Neural crest cell (in vitro differentiated cells): ENCODE measurements at regions not wholly inside any gene's neighbourhood (a gene's known extent, or its start where the extent isn't known, plus 50 kb on each side); places are given as distances from the start of the nearest gene placed in this dataset.
A peak's percentile ranks its signal among the peaks of the same experiment; 100 is the strongest.

Experiments used
- DNase-seq: peaks from one replicate; pipeline ENCODE4 v3.0.0; 2021; ENCODE audit warnings: low read depth, mixed read lengths, low spot score
- H3K27ac Mint-ChIP-seq: one replicate; pipeline ENCODE4 v1.8.0; 2021; ENCODE audit warnings: mild to moderate bottlenecking, mixed read lengths; ENCODE audit not compliant: unreplicated experiment
- H3K27me3 Mint-ChIP-seq: 2 replicates; pipeline ENCODE4 v1.8.0; 2021; ENCODE audit warnings: low read depth, mild to moderate bottlenecking, mixed read lengths
- H3K36me3 Mint-ChIP-seq: 2 replicates; pipeline ENCODE4 v1.8.0; 2021; ENCODE audit warnings: low read depth, mild to moderate bottlenecking, mixed read lengths
- H3K4me1 Mint-ChIP-seq: 2 replicates; pipeline ENCODE4 v1.8.0; 2021; ENCODE audit warnings: mixed read lengths
- H3K4me3 Mint-ChIP-seq: one replicate; pipeline ENCODE4 v1.8.0; 2021; ENCODE audit warnings: mild to moderate bottlenecking, mixed read lengths
- H3K9me3 Mint-ChIP-seq: 2 replicates; pipeline ENCODE4 v1.8.0; 2021; ENCODE audit warnings: mixed read lengths
- TF ChIP-seq, protein P1 (sequence below): fragments of 200-600 bp; sonication (generic); conservative IDR thresholded peaks from 2 replicates; pipeline ENCODE4 v1.5.0; 2021; ENCODE audit warnings: antibody characterized with exemption, mild to moderate bottlenecking

DNA sequence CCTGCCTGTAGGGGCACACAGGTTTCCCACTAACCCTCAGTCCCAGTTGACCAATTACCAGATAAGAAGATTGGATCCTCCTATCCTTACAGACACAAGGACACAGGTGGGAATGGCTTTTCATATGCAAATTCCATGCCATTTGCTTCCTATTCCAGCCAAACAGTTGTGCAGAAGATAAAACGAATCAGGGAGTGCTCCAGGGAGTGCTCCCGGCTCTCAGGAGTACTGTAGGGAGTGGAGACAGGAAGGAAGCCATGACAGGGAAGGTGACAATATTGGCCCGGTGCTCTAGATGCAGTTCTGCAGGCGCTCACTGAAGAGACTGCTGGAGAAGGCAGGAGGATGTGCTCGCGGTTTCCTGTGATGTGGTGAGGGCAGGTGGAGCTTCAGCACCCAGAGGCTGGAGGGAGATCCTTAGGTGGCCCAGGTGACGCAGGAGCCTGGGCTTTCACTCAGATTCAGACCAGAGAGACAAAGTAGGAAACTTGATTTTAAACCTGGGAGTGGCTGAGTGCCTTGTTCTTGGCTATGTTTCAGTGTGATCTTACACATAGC lies 260.0 kb downstream of the AUH start:
- H3K4me1 Mint-ChIP-seq: peaks cover 13% of the 10 kb centered on the region
- no peak overlapping the region for H3K27ac Mint-ChIP-seq
- TF ChIP-seq, protein P1, sequence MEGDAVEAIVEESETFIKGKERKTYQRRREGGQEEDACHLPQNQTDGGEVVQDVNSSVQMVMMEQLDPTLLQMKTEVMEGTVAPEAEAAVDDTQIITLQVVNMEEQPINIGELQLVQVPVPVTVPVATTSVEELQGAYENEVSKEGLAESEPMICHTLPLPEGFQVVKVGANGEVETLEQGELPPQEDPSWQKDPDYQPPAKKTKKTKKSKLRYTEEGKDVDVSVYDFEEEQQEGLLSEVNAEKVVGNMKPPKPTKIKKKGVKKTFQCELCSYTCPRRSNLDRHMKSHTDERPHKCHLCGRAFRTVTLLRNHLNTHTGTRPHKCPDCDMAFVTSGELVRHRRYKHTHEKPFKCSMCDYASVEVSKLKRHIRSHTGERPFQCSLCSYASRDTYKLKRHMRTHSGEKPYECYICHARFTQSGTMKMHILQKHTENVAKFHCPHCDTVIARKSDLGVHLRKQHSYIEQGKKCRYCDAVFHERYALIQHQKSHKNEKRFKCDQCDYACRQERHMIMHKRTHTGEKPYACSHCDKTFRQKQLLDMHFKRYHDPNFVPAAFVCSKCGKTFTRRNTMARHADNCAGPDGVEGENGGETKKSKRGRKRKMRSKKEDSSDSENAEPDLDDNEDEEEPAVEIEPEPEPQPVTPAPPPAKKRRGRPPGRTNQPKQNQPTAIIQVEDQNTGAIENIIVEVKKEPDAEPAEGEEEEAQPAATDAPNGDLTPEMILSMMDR: no peak
- no peaks in the 10 kb centered on the region for H3K27me3 Mint-ChIP-seq
- H3K4me3 Mint-ChIP-seq: no peak overlapping the region
- H3K9me3 Mint-ChIP-seq: no peaks in the 10 kb centered on the region
- no peaks in the 10 kb centered on the region for H3K36me3 Mint-ChIP-seq
- DNase-seq: no peak

DNA sequence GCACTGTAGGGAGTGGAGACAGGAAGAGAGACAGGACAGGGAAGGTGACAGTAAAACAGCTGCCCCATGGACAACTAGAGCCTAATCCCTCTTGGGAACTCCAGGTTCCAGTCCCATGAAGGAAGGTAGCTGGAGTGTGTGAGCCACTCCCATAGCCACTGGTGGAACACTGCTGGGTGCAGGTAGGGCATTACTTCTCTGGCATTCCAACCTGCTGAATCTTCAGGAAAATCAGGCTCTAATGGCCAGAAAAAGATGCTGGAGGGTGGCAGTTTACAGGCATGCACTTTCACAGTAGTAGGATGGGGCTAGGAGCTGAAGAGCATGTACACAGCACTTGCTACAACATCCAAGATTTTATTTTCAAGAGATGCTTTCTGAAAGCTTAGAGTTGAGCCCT lies 259.4 kb downstream of the AUH start:
- Mint-ChIP-seq H3K4me1 (peaks cover 13% of the 10 kb centered on the region), H3K9me3 (no peaks in the 10 kb centered on the region), H3K4me3 (no peak overlapping the region), H3K36me3 (no peaks in the 10 kb centered on the region), H3K27me3 (no peaks in the 10 kb centered on the region), H3K27ac (no peak overlapping the region)
- DNase-seq: no peak
- TF ChIP-seq, protein P1: no peak

DNA sequence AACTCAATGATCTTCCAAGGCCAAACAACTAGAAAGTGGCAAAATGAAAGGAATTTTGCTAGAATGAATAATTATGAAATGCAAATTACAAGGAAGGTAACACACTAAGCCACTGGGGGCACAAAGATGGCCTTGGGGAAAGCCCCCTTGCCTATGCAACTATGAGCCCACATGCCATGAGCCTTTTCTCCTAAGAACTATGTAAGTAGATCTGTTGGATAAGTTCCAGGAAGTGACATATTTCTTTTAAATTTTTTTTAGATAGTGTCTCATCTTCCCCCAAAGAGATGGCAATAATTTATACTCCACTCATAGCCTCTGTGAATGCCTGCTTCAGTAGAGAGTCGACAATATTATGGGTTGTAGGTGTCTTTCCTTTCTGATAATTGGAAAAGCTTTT lies 257.8 kb downstream of the AUH start:
- DNase-seq: no peak
- H3K27me3 Mint-ChIP-seq: no peaks in the 10 kb centered on the region
- H3K36me3 Mint-ChIP-seq: no peaks in the 10 kb centered on the region
- no peak overlapping the region for H3K4me3 Mint-ChIP-seq
- H3K27ac Mint-ChIP-seq: no peak overlapping the region
- TF ChIP-seq, protein P1: no peak
- peaks cover 13% of the 10 kb centered on the region for H3K4me1 Mint-ChIP-seq
- H3K9me3 Mint-ChIP-seq: peaks cover 4% of the 10 kb centered on the region

DNA sequence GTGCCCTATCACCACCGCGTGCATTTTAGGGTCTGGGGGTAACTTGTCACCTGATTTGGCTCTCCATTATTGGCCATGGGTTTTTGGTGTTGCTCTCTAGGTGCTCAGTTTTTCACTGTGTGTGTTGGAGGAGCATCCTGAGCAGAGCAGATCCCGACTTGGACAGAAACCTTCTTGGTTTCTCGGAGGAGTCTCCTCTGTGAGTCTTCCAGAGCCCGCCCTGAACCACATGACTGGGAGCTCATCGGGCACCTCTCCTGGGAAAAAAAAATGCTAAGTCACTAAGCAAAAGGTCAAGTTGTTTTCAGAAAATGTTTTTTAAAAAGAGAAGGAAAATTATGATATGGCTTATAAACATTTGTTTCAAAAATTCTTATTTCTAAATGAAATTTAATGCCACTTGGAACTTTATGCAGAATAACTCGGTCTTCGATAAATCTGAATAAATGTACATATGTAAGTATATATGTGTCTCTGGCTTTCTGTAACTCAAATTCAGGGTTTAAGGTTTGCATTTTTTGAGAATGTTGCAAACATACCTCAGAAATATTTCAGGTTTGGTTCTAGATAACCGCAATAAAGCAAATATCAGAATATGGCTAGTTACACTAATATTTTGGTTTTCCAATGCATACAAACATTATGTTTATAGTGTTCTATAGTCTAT lies 255.2 kb downstream of the AUH start:
- no peaks in the 10 kb centered on the region for H3K4me1 Mint-ChIP-seq
- H3K9me3 Mint-ChIP-seq: peaks cover 20% of the 10 kb centered on the region
- H3K4me3 Mint-ChIP-seq: no peak overlapping the region
- no peak for DNase-seq
- peaks cover 5% of the 10 kb centered on the region for H3K36me3 Mint-ChIP-seq
- H3K27me3 Mint-ChIP-seq: no peaks in the 10 kb centered on the region
- TF ChIP-seq, protein P1: no peak
- peak overlapping the region; percentile 78 for H3K27ac Mint-ChIP-seq

DNA sequence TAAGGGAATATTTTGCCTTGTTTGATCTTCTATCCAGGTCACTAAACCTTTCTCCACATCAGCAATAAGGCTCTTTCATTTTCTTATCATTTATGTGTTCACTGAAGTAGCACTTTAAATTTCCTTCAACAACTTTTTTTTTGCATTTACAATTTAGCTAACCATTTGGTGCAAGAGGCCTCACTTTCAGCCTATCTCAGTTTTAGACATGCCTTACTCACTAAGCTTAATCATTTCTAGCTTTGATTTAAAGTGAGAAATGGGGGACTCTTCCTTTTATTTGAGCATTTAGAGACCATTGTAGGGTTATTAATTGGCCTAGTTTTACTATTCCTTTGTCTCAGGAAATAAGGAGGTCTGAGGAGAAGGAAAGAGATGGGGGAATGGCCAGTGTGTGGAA lies 250.5 kb downstream of the AUH start:
- Mint-ChIP-seq H3K4me1 (no peaks in the 10 kb centered on the region), H3K27me3 (no peaks in the 10 kb centered on the region), H3K9me3 (peaks cover 25% of the 10 kb centered on the region), H3K4me3 (no peak overlapping the region), H3K27ac (no peak overlapping the region), H3K36me3 (peaks cover 5% of the 10 kb centered on the region)
- no peak for DNase-seq
- TF ChIP-seq, protein P1: no peak
